NCI-H128 (cell line): ENCODE measurements at regions not wholly inside any gene's neighbourhood (a gene's known extent, or its start where the extent isn't known, plus 50 kb on each side); places are given as distances from the start of the nearest gene placed in this dataset.
"Not testable (repeated sequence)": the region's sequence is repeated elsewhere in the genome, so short reads cannot be mapped to it uniquely, and the experiment has no call there.

Experiments
- DNase-seq: peaks from one replicate; lab custom pipeline; 2025; ENCODE audit not compliant: unreplicated experiment; lab: John Stamatoyannopoulos, UW

DNA sequence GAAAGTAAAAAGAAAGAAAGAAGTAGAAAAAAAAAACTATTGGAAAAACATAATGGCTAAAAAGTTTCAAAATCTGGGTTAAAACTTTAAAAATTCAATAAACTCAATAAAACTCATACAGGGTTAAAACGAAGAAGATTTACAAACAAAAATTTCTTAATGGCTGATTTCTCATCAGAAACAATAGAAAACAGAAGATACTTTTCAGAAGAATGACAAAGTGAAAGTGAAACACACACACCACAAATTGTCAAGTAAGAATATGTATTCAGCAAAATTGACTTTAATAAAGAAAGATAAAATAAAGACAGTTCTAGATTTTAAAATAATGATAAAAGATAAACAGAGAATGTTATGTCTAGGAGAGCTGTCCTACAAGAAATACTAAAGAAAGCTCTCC is 618.9 kb upstream of the GJE1 start:
- no peak for DNase-seq

DNA sequence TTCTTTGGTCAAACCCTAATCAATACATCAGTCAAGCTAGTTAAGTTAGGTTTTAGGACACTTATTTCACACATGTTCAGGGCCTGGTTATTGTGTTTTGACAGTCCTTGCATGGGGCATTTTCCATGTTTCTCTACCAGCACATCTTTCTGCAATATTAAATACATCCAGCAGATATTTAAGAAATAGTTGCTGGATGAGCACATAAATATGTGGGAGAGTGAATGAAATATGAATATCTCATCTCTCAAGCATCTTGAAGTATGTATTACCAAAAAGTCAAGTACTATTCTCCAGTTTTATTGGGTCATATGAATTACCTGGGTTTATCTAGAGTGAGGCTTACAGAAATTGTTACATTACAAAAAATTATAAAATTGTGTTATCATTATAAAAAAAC is 621.9 kb upstream of the GJE1 start:
- no peak for DNase-seq

DNA sequence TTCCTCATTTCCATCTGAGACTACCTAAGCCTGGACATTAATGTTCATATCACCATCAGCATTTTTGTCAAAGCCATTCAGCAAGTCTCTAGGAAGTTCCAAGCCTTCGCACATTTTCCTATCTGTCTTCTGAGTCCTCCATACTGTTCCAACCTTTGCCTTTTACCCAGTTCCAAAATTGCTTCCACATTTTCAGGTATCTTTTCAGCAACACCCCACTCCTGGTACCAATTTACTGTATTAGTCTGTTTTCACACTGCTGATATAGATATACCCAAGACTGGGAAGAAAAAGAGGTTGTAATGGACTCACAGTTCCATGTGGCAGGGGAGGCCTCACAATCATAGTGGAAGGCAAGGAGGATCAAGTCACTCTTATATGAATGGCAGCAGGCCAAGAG is 626.7 kb upstream of the GJE1 start:
- not testable (repeated sequence) for DNase-seq

DNA sequence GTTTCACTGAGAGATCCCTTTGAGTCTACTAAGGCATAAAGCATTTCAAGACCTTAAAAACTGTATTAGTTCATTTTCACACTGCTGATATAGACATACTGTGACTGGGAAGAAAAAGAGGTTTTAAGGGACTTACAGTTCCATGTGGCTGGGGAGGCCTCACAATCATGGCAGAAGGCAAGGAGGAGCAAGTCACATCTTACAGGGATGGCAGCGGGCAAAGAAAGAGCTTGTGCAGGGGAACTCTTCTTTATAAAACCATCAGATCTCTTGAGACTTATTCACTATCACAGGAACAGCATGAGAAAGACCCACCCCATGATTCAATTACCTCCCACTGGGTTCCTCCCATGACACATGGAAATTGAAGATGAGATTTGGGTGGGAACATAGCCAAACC is 628.4 kb upstream of the GJE1 start:
- DNase-seq: not testable (repeated sequence)

DNA sequence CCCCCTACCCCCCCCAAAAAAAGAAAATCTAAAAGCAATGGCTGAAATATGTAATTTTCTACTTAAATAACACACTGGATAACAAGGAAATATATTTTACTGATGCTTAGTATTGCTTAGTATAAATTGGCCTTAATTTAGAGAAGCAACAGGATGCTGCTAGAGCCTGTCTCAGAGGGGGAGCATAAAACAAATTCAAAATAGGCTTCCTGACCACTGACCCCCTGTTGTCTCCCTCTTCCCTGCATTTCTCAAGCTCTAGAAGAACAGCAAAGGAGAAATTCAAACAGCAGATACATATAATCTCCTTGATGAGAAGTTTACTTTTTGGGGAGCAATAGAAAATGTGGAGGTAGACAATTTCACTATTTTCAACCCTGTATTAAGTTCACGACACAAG is 631.1 kb upstream of the GJE1 start:
- DNase-seq: no peak

DNA sequence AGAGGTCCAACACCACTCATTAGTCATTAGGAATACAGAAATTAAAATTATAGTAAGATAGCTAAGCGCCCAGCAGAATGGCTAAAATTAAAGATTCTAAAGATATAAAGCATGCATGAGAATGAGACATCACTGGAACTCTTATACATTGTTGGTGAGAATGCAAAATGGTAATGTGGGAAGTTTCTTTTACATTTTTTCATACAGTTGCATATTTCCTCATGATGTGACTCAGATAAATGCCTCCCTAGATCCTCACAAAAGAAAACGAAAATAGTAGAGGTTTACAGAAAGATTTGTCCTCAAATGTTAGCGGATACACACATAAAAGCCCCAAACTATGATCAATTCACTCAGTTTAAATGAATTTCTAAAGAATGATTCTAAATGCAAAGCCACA is 633.7 kb upstream of the GJE1 start:
- DNase-seq: no peak

DNA sequence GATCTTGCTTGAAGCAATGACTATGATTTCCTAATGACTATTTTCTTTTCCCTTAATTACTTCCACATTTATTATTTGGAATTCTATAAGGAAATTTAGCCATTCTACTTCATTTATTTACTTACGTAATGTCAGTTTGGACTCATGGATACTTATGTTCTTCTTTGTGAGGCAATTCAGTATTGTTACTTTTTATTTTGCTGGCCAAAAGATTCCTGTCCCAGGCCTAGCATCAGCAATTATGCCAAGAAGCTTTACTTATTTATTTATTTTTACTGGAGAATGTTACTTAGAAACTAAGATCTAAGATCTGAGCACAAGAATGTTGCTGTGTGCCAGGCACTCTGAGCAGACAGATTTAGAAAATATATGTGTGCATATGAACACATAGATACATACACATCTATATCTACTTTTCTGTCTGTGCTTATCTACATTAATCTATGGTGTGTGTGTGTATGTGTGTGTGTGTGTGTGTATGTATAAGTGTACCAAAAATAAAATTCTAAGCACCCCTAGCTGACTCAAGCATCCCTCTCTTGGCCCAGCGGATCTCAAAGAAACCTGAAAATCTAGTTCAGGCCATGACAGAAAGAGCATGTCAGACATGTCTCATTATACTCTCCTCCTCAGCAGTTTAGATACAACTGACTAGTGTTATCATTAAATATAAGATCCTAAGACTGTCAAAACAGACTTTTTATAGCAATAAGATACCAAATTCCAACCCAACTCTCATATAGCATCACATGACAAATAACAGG is 640.0 kb upstream of the GJE1 start:
- no peak for DNase-seq

DNA sequence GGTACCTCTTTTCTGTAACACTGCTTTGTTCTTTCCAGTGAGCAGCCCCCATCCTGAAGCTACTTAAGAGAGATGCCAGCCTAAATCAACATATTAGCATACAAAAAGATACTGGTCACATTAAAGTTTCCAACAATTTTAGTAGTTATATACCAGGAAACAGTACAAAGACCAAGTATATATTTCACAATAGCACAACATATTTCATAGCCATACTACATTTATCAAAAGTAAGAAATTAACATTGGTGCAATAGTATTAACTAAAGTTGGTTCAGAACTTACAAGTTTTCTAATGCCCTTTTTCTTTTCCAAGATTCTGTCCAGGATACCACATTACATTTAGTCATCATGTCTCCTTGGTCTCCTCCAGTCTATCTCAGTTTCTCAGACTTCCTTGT is 641.0 kb upstream of the GJE1 start:
- DNase-seq: no peak

DNA sequence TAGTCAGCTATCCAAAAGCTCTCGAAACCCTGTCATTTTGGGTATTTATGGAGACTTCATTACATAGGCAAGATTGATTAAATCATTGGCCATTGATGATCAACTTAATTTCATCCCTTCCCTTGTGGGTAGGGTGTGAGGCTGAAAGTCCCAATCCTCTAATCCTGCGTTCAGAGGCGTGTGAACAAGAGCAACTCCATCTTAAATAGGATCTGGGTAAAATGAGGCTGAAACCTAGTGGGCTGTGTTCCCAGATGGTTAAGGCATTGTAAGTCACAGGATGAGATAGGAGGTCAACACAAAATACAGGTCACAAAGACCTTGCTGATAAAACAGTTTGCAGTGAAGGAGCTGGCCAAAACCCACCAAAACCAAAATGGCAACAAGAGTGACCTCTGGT is 641.7 kb upstream of the GJE1 start:
- DNase-seq: no peak

DNA sequence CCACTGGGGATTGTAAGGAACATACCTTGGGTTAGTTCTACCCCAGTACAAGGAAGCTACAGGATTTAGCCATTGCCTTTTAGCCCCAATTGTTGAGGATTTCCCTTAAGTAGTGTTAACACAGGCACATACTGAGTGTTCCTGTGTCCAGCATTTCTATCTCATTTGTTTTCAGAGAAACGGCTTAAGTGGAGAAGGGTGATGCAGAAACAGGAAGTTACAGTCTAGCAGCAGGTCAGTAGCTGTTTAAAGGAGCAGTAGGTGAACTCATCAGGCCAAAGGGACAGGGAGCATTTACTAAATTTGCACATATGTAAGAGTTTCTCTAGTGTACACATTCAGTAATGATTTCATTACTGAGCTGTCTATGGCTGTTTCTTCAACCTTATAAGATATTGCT is 644.2 kb upstream of the GJE1 start:
- no peak for DNase-seq

DNA sequence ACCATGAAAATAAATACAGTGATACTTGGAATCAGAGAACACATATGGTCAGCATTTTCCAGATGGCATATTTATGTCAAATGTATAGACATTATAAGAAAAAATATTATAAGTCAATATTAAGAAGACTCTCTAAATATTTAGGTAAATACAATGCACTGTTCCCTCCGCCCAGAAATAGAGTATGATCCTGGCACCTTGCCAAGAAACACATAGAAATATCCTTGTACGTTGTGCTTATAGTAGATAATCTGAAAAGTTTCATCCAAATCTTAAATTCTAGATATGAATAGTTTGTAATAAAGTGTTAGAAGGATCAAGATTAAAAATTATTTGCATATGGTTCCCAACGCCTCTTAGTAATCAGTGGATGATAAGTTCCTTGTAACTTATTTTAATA is 645.8 kb upstream of the GJE1 start:
- no peak for DNase-seq

DNA sequence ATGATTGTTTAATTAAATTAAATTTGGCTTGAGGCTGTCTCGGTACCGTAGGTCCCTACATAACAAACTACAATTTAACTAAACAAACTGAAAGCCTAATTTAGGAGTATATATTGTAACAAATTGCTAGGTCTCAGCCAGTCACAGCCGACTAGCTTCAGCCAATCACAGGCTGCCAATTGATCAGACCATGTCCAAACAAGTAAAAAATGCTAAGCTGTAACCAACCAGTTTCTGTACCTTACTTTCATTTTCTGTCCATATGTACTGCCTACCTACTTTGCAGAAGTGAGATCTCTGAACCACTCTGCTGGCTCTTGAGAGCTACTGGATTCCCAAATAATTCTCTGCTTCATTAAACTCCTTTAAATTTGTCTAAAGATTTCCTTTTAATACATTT is 648.0 kb upstream of the GJE1 start:
- DNase-seq: no peak

DNA sequence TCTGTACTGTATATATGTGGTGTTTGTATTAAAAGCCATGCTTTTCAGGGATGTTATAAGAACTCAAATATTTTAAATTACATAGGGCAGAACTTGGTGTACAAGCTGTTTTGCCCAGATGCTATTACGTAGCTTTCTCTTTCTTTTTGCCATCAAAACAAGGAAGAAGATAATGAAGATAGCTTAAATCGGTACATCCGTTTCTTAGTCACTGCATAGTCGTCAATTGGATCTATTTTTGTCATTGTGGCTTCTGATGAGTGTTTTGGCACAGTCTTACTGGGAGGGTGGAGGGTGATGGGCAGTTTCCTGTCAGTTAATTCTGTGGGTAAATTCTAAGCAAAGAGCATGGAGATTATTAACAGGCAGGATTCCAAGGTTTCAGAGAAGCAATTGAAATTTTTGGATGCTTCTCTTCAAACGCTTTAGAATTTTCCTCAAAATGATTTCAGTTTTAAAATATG is 649.1 kb upstream of the GJE1 start:
- DNase-seq: no peak

DNA sequence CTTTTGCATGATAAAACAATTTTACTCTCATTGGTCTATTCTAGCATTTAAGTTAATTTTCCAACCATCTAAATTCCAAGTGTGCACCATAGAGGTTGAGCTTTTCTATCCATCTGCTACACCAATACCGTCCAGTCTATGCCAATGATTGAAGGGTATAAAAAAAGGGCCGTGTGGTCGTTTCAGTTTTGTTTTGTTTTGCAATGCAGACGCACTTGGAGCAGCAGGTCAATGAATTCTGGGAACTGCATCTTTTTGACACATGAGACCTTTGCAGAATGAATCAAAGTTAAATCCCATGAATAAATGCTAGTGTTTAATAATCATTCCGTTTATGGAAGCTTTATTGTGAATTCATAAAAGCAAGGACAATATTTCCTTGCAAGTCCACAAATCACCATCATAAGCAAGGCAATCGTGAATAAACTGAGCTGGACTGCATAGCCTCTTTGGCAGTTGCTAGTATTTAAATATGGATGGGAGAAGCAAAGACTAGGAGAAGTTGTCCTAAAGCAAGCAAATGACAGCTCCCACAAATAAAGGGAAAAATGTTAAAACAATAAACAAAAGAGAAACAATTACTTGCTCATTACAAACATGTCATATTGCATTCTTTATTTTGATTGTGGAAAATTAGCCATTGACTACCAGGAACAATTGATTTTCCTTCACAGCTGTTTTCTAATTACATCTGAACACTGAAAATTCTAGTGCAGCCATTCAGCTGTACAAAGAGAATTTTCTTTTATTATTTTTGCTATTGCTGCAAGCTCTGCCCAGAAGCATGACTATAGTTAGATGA is 649.7 kb upstream of the GJE1 start:
- no peak for DNase-seq

DNA sequence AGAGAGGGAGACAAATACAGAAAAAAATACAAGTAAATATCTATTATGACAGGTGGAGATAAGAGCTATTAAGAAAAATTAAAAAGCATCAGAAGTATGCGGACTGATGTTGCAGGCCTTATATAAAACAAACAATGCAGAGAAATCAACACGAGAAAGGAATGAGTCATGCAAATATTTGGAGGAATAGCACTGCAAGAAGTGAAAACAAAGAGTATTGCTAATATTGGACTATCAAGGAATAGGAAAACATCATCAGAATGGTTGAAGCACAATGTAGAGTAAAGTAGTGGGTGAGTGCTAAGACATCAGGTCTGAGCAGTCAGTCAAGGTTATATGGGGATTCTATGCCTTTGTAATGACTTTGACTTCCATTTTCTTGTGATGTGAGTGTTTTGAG is 657.5 kb upstream of the GJE1 start:
- DNase-seq: no peak

DNA sequence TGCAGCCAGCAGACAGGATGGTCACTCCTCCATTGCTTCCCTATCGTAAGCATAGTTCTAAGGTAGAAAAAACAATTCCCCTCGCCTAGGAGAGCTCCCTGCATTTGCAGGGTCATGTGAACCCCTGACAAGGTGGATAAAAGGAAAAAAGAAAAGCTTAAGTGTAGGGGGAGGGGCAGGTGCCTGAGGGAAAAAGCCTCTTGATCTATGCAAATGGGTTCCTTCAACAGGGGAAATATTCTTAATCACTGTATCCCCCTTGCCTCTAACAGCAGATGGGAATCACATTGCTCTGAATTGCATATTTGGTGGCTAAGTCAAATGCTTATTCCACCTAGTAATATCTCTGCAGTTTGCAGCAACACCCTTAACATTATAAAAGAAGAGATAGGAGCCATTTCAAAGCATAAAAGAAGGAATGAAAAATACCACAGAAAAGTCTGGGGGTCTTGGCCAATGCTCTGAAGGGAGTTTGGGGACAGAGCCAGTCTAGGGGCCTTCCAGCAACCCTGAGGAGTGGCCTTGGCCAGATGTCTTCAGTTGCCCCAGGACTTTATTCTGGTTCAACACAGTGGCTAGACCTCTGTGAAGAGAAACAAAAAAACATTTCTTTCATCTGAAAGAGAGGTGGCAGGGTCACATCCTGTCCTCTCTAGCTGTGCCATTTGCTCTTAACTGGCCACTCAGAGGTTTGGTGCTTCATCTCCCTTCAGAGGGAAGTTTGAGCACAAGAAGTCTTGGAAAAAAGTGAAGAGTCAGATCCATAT is 660.4 kb upstream of the GJE1 start:
- DNase-seq: no peak

DNA sequence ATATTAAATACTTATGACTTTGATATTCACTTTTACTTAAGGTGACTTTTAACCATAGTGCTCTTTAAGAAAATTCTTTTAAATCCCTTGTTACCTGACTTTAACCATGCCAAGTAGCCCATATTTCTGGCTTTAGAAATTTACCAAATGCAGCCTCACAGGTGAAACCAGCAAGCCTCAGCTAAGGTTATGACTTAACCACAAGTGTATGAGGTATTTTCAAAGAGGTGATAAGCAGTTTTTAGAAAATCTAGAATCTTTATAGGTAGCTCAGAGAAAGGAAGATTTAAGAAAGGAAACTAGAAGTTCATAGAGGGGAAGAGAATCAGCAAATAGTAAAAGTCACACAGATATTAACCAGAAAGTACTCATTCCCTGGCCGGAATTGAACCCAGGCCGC is 661.9 kb upstream of the GJE1 start:
- DNase-seq: no peak

DNA sequence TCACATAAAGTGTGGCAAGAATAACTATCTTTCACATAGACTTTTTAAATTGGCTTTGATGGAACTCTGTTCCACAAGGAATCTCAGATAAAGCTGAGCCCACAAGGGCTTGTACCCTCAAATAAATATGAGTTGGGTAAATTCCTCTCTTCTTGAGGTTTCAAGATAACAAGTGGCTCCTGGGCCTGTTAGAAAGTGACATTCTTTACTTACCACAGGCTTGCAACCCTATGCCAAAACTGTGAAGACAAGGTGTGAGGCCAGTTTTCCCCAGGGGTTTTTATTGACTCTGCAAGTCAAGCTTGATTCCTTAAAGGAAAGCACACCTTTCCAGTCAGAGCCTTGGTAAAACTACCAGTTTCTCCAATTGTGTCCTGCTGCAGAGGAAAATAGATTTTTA is 664.8 kb upstream of the GJE1 start:
- DNase-seq: no peak

DNA sequence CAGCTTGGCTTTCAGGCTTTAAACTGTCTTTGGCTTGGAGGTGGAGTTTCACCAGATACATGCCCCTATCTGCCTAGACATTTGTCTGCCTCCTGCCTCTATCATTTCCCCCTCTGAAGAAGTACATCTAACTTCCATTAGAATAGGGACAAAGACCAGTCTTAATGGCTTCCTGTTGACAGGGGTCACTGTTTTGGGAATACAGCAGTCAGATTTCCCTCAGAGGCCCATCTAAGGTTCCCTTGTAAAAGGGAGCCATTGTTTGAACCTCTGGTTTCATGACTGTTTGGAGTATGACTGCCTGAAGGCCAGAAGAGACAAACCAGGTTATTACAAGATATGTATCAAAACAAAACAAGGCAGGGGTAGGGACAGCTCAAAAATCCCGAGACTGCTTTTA is 665.7 kb upstream of the GJE1 start:
- no peak for DNase-seq

DNA sequence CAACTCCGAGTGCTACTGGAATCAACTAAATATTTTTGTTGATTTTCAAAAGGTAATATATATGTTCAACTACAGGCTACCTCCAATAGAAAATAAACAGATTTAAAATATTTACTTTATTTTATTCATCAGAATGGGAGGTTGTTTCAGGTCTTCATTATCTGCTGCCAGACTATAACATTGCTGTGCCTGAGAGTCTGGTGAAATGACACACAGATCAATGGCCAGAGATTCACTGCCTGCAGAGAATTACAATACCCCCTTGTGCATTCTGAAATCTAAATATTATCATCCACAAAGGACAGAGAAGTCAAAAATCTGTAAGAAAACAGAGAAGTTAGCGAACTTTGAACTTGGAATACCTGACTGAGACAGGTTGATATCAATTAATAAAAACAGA is 667.8 kb upstream of the GJE1 start:
- no peak for DNase-seq

DNA sequence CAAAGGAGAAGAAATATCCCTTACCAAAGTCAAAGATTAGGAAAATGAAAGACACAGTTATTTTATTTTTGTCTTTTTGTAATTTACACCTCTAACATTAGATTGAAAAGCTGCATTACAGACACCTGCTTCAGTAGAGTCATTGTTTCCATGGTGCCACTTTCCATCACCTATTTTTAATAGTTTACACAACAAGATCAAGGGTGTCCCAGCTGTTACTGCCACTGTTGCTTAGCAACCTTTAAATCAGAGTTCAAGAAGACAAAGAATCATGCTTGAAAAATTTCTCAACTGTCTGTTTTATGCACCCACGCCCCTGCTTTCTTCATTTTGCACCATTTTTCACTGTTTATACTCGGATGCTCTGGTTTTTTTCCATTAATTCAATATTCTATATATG is 668.2 kb upstream of the GJE1 start:
- peak; percentile 79 for DNase-seq
